ENCODE measurements at regions not wholly inside any gene's neighbourhood (a gene's known extent, or its start where the extent isn't known, plus 50 kb on each side); places are given as distances from the start of the nearest gene placed in this dataset.

DNA sequence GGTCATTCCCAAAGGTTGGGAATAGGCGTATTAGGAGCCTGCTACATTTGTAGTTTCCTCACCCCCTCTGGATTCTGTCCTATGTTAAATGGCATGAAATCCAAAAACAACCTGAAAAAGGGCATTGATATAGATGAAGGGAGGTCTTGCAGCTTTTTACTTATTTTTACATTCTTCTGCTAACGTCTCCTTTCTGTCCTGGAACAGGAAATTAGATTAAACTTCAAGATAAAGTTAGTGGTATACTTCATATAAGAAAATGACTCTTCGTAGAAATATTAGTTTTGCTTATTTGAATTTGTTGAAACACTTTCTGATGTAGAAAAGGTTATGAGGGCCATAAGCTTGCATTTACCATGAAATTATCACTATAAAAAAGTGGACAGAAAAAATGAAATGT lies 694.5 kb downstream of the ADCYAP1 start:
- TF ChIP-seq, protein P1, sequence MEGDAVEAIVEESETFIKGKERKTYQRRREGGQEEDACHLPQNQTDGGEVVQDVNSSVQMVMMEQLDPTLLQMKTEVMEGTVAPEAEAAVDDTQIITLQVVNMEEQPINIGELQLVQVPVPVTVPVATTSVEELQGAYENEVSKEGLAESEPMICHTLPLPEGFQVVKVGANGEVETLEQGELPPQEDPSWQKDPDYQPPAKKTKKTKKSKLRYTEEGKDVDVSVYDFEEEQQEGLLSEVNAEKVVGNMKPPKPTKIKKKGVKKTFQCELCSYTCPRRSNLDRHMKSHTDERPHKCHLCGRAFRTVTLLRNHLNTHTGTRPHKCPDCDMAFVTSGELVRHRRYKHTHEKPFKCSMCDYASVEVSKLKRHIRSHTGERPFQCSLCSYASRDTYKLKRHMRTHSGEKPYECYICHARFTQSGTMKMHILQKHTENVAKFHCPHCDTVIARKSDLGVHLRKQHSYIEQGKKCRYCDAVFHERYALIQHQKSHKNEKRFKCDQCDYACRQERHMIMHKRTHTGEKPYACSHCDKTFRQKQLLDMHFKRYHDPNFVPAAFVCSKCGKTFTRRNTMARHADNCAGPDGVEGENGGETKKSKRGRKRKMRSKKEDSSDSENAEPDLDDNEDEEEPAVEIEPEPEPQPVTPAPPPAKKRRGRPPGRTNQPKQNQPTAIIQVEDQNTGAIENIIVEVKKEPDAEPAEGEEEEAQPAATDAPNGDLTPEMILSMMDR (IDR thresholded peaks at IDR 0.05): no peak
- intact Hi-C loops (cut with DNase I): no loop called here
- no peaks in the 10 kb centered on the region for H3K4me1 ChIP-seq
- H3K36me3 ChIP-seq (ENCODE audit: insufficient read depth in 1 of 2, low read depth in 1 of 2): no peaks in the 10 kb centered on the region
- no peak for DNase-seq
- no peak overlapping the region for H3K27ac ChIP-seq
- WGBS, 3 donors: 48 to 58% (median 55%) methylated on average over 3 of the region's 3 CpGs
- H3K9me3 ChIP-seq: no peaks in the 10 kb centered on the region
- H3K27me3 ChIP-seq (ENCODE audit: insufficient read depth in 3 of 3, low read length in 2 of 3): no peaks in the 10 kb centered on the region
- no peak overlapping the region for H3K4me3 ChIP-seq
- no peak for ATAC-seq

DNA sequence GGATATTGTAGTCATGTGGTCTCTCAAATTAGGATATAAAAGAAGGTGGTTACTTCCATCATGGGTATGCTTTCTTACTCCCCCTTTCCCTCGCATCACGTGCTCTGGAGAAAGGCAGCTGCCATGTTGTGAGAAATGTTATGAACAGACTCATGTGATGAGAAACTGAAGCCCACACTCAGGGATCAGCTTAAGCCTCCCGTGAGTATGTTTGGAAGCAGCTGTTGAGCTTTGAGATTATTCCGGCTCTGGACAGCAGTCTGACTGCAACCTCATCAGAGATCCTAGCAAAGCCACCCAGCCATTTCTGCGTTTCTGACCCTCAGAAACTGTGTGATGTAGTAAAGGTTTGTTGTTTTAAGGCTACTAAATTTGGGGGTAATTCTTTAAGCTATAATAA lies 700.1 kb downstream of the ADCYAP1 start:
- no peaks in the 10 kb centered on the region for H3K36me3 ChIP-seq (ENCODE audit: insufficient read depth in 1 of 2, low read depth in 1 of 2)
- H3K4me1 ChIP-seq: no peaks in the 10 kb centered on the region
- no peaks in the 10 kb centered on the region for H3K27me3 ChIP-seq (ENCODE audit: insufficient read depth in 3 of 3, low read length in 2 of 3)
- H3K4me3 ChIP-seq: no peak overlapping the region
- ATAC-seq (no peak), DNase-seq (no peak)
- intact Hi-C loops (cut with DNase I): no loop called here
- whole genome bisulfite sequencing, 3 donors: 39 to 41% (median 39%) methylated on average over 5 of the region's 5 CpGs
- no peaks in the 10 kb centered on the region for H3K9me3 ChIP-seq
- TF ChIP-seq, protein P1 (IDR thresholded peaks at IDR 0.05): no peak
- no peak overlapping the region for H3K27ac ChIP-seq

DNA sequence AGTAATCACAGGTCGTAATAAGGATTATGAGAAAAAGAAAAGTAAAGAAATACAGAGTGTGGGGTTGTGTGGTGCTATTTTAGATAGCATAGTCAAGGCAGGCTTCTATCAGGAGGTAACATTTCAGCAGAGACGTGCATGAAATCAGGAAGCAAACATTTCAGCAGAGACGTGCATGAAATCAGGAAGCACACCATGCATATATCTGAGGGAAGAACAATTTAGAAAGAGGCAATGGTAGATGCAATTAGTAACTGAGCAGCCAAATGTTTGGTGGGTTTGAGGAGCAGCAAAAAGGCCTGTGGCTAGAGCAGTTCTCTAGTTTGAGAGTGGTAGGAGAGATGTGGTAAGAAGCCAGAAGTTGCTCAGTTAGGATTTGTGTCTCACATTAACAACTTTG lies 713.7 kb downstream of the ADCYAP1 start:
- TF ChIP-seq, protein P1 (IDR thresholded peaks at IDR 0.05): no peak
- Histone ChIP-seq H3K9me3 (no peaks in the 10 kb centered on the region), H3K4me3 (no peak overlapping the region), H3K4me1 (no peaks in the 10 kb centered on the region), H3K27me3 (ENCODE audit: insufficient read depth in 3 of 3, low read length in 2 of 3) (no peaks in the 10 kb centered on the region), H3K36me3 (ENCODE audit: insufficient read depth in 1 of 2, low read depth in 1 of 2) (no peaks in the 10 kb centered on the region), H3K27ac (no peak overlapping the region)
- ATAC-seq (no peak), DNase-seq (no peak)
- 38 to 43% (median 41%) methylated on average over 3 of the region's 3 CpGs for WGBS, 3 donors
- intact Hi-C loops (cut with DNase I): no loop called here

DNA sequence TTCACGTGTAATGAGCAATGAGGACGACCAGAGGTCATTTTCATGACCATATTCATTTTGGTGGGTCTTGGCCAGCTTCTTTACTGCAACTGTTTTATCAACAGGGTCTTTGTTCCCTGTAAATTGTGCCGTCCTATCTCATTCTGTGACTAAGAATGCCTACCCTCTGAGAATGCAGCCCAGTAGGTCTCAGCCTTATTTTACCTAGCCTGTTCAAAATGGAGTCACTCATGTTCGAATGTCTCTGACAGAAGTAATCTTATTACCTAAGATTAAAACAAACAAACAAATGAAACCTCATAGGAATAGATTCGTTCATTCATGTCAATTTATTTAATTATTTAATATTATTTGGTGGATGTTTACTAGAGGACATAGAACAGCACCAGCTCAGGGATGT lies 714.8 kb downstream of the ADCYAP1 start:
- ATAC-seq (no peak), DNase-seq (no peak)
- intact Hi-C loops (cut with DNase I): no loop called here
- no peaks in the 10 kb centered on the region for H3K9me3 ChIP-seq
- WGBS, 3 donors: 61 to 65% (median 63%) methylated on average over 5 of the region's 5 CpGs
- TF ChIP-seq, protein P1 (IDR thresholded peaks at IDR 0.05): no peak
- H3K27me3 ChIP-seq (ENCODE audit: insufficient read depth in 3 of 3, low read length in 2 of 3): no peaks in the 10 kb centered on the region
- H3K4me3 ChIP-seq: no peak overlapping the region
- H3K27ac ChIP-seq: no peak overlapping the region
- no peaks in the 10 kb centered on the region for H3K36me3 ChIP-seq (ENCODE audit: insufficient read depth in 1 of 2, low read depth in 1 of 2)
- H3K4me1 ChIP-seq: no peaks in the 10 kb centered on the region

DNA sequence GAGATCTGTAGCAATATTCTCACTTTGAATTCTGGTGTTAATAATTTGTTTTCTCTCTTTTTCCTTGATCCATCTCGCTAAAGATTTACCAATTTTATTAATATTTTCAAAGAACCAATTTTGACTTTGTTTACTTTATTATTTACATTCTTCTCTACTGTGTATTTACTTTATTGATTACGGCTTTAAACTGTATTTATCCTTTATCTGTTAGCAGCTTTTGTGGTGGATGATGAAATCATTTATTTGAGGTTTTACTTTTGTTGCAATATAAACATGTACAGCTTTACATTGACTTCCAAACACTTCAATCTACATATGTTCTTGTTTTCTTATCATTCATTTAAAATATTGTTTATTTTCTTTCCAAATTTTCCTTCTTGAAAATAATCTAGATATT lies 719.9 kb downstream of the ADCYAP1 start:
- no peaks in the 10 kb centered on the region for H3K4me1 ChIP-seq
- intact Hi-C loops (cut with DNase I): no loop called here
- TF ChIP-seq, protein P1 (IDR thresholded peaks at IDR 0.05): no peak
- H3K27me3 ChIP-seq (ENCODE audit: insufficient read depth in 3 of 3, low read length in 2 of 3): no peaks in the 10 kb centered on the region
- H3K36me3 ChIP-seq (ENCODE audit: insufficient read depth in 1 of 2, low read depth in 1 of 2): no peaks in the 10 kb centered on the region
- H3K4me3 ChIP-seq: no peak overlapping the region
- DNase-seq (no peak), ATAC-seq (no peak)
- 67 to 74% (median 69%) methylated on average over 2 of the region's 2 CpGs for WGBS, 3 donors
- H3K9me3 ChIP-seq: no peaks in the 10 kb centered on the region
- H3K27ac ChIP-seq: no peak overlapping the region
